Activated CD4-positive, alpha-beta T cell treated with anti-CD3 and anti-CD28 coated beads for 4 hours (primary cell): ENCODE measurements at regions not wholly inside any gene's neighbourhood (a gene's known extent, or its start where the extent isn't known, plus 50 kb on each side); places are given as distances from the start of the nearest gene placed in this dataset.

ENCODE experiments used
- DNase-seq, 2 donors: peaks; one replicate each; pipeline ENCODE4 v3.0.0-alpha.2; 2020

GRCh38 chr1:201752333-201752732 is 76.6 kb upstream of the IPO9 start:
- no peak for DNase-seq

- DNase-seq = no peak
Measured at GRCh38 chr1:201753492-201753891, 75.5 kb upstream of the IPO9 start.

GRCh38 chr1:201754353-201754752 is 74.6 kb upstream of the IPO9 start:
- DNase-seq = no peak

- DNase-seq = no peak
Measured at GRCh38 chr1:201755200-201755599, 73.8 kb upstream of the IPO9 start.

- no peak for DNase-seq
Measured at GRCh38 chr1:201756406-201756805, 72.6 kb upstream of the IPO9 start.

GRCh38 chr1:201758499-201759050 is 70.4 kb upstream of the IPO9 start:
- DNase-seq = no peak

GRCh38 chr1:201759194-201759815 is 69.7 kb upstream of the IPO9 start:
- no peak for DNase-seq

GRCh38 chr1:201760516-201760915 is 68.4 kb upstream of the IPO9 start:
- no peak for DNase-seq

- no peak for DNase-seq
Measured at GRCh38 chr1:201761178-201761577, 67.8 kb upstream of the IPO9 start.

- no peak for DNase-seq
Measured at GRCh38 chr1:201761871-201762270, 67.1 kb upstream of the IPO9 start.

- DNase-seq = no peak
Measured at GRCh38 chr1:201762381-201762780, 66.6 kb upstream of the IPO9 start.

- DNase-seq = no peak
Measured at GRCh38 chr1:201763455-201764140, 65.4 kb upstream of the IPO9 start.

GRCh38 chr1:201764166-201764565 is 64.8 kb upstream of the IPO9 start:
- DNase-seq = no peak

GRCh38 chr1:201764579-201764978 is 64.4 kb upstream of the IPO9 start:
- no peak for DNase-seq

- no peak for DNase-seq
Measured at GRCh38 chr1:201766131-201766866, 62.7 kb upstream of the IPO9 start.

- no peak for DNase-seq
Measured at GRCh38 chr1:201767339-201767738, 61.6 kb upstream of the IPO9 start.

- DNase-seq = no peak
Measured at GRCh38 chr1:201769072-201769471, 59.9 kb upstream of the IPO9 start.

- no peak for DNase-seq
Measured at GRCh38 chr1:201769966-201770365, 59.0 kb upstream of the IPO9 start.

- no peak for DNase-seq
Measured at GRCh38 chr1:201771466-201771865, 57.5 kb upstream of the IPO9 start.

- DNase-seq = no peak
Measured at GRCh38 chr1:201772178-201772577, 56.8 kb upstream of the IPO9 start.

GRCh38 chr1:201773764-201774163 is 55.2 kb upstream of the IPO9 start:
- no peak for DNase-seq

- DNase-seq = no peak
Measured at GRCh38 chr1:201774224-201774982, 54.6 kb upstream of the IPO9 start.

GRCh38 chr1:201774983-201775344 is 54.0 kb upstream of the IPO9 start:
- no peak for DNase-seq
